ENCODE measurements at regions not wholly inside any gene's neighbourhood (a gene's known extent, or its start where the extent isn't known, plus 50 kb on each side); places are given as distances from the start of the nearest gene placed in this dataset.
"Not testable (repeated sequence)": the region's sequence is repeated elsewhere in the genome, so short reads cannot be mapped to it uniquely, and the experiment has no call there.

- no peak for DNase-seq
Measured at GRCh38 chr18:30819619-30820018, 222.9 kb downstream of the DSC3 start.

GRCh38 chr18:30814446-30814845 is 228.1 kb downstream of the DSC3 start:
- DNase-seq: no peak

GRCh38 chr18:30811580-30811979 is 231.0 kb downstream of the DSC3 start:
- no peak for DNase-seq

- DNase-seq: no peak
Measured at GRCh38 chr18:30810580-30810979, 232.0 kb downstream of the DSC3 start.

- DNase-seq: no peak
Measured at GRCh38 chr18:30806823-30807222, 235.7 kb downstream of the DSC3 start.

GRCh38 chr18:30800800-30801199 is 241.7 kb downstream of the DSC3 start:
- no peak for DNase-seq

GRCh38 chr18:30792051-30792450 is 250.5 kb downstream of the DSC3 start:
- DNase-seq: no peak

- DNase-seq: not testable (repeated sequence)
Measured at GRCh38 chr18:30788411-30788991, 254.0 kb downstream of the DSC3 start.

GRCh38 chr18:30787410-30787809 is 255.1 kb downstream of the DSC3 start:
- DNase-seq: no peak

GRCh38 chr18:30781601-30782000 is 260.9 kb downstream of the DSC3 start:
- DNase-seq: no peak

- DNase-seq: no peak
Measured at GRCh38 chr18:30775629-30776028, 266.9 kb downstream of the DSC3 start.

GRCh38 chr18:30772170-30772569 is 270.4 kb downstream of the DSC3 start:
- DNase-seq: not testable (repeated sequence)

- no peak for DNase-seq
Measured at GRCh38 chr18:30766053-30766452, 276.5 kb downstream of the DSC3 start.

GRCh38 chr18:30765247-30765646 is 277.3 kb downstream of the DSC3 start:
- DNase-seq: no peak

GRCh38 chr18:30763902-30764350 is 278.6 kb downstream of the DSC3 start:
- DNase-seq: no peak

- DNase-seq: no peak
Measured at GRCh38 chr18:30754846-30755245, 287.7 kb downstream of the DSC3 start.

GRCh38 chr18:30748541-30748940 is 294.0 kb downstream of the DSC3 start:
- peak; percentile 2 for DNase-seq

GRCh38 chr18:30746224-30746623 is 296.3 kb downstream of the DSC3 start:
- DNase-seq: no peak

- DNase-seq: no peak
Measured at GRCh38 chr18:30743033-30743432, 299.5 kb downstream of the DSC3 start.

GRCh38 chr18:30730915-30731314 is 311.6 kb downstream of the DSC3 start:
- no peak for DNase-seq

GRCh38 chr18:30727849-30728248 is 314.7 kb downstream of the DSC3 start:
- DNase-seq: no peak

GRCh38 chr18:30713299-30713698 is 329.2 kb downstream of the DSC3 start:
- DNase-seq: no peak

- DNase-seq: no peak
Measured at GRCh38 chr18:30712383-30712782, 330.2 kb downstream of the DSC3 start.

- DNase-seq: no peak
Measured at GRCh38 chr18:30709595-30709994, 332.9 kb downstream of the DSC3 start.

GRCh38 chr18:30705943-30706342 is 336.6 kb downstream of the DSC3 start:
- no peak for DNase-seq

- DNase-seq: no peak
Measured at GRCh38 chr18:30698571-30698970, 344.0 kb downstream of the DSC3 start.

Data from KG1 (cell line).